NCI-H1092 (cell line): ENCODE measurements at regions not wholly inside any gene's neighbourhood (a gene's known extent, or its start where the extent isn't known, plus 50 kb on each side); places are given as distances from the start of the nearest gene placed in this dataset.

Source experiments
- DNase-seq: peaks from one replicate; lab custom pipeline; 2025; lab: John Stamatoyannopoulos, UW

GRCh38 chr1:163013826-163014600 is 55.1 kb upstream of the RGS4 start:
- DNase-seq: no peak

GRCh38 chr1:163006051-163006834 is 62.9 kb upstream of the RGS4 start:
- no peak for DNase-seq

- no peak for DNase-seq
Observed at GRCh38 chr1:162997499-162998285, 71.5 kb upstream of the RGS4 start.

GRCh38 chr1:162996261-162996660 is 72.9 kb upstream of the RGS4 start:
- DNase-seq: no peak

GRCh38 chr1:162994921-162995320 is 74.2 kb upstream of the RGS4 start:
- no peak for DNase-seq

GRCh38 chr1:162993846-162994245 is 75.3 kb upstream of the RGS4 start:
- DNase-seq: no peak

- no peak for DNase-seq
Observed at GRCh38 chr1:162992945-162993344, 76.2 kb upstream of the RGS4 start.

GRCh38 chr1:162991444-162991843 is 77.7 kb upstream of the RGS4 start:
- no peak for DNase-seq

- DNase-seq: no peak
Observed at GRCh38 chr1:162990665-162991064, 78.5 kb upstream of the RGS4 start.

GRCh38 chr1:162988869-162989268 is 80.3 kb upstream of the RGS4 start:
- no peak for DNase-seq

- DNase-seq: peak; percentile 14
Observed at GRCh38 chr1:162987866-162988265, 81.3 kb upstream of the RGS4 start.

- DNase-seq: no peak
Observed at GRCh38 chr1:162985816-162986435, 83.2 kb upstream of the RGS4 start.

- no peak for DNase-seq
Observed at GRCh38 chr1:162984699-162985098, 84.5 kb upstream of the RGS4 start.

- no peak for DNase-seq
Observed at GRCh38 chr1:162983671-162984425, 85.3 kb upstream of the RGS4 start.

GRCh38 chr1:162982364-162982763 is 86.8 kb upstream of the RGS4 start:
- DNase-seq: no peak

- DNase-seq: no peak
Observed at GRCh38 chr1:162977944-162978568, 91.1 kb upstream of the RGS4 start.

GRCh38 chr1:162976628-162977027 is 92.5 kb upstream of the RGS4 start:
- no peak for DNase-seq

- no peak for DNase-seq
Observed at GRCh38 chr1:162974810-162975209, 94.4 kb upstream of the RGS4 start.

GRCh38 chr1:162973381-162973795 is 95.8 kb upstream of the RGS4 start:
- no peak for DNase-seq

- no peak for DNase-seq
Observed at GRCh38 chr1:162972773-162973172, 96.4 kb upstream of the RGS4 start.

- no peak for DNase-seq
Observed at GRCh38 chr1:162970021-162970420, 99.1 kb upstream of the RGS4 start.
